HFF-Myc (cell line): ENCODE measurements at regions not wholly inside any gene's neighbourhood (a gene's known extent, or its start where the extent isn't known, plus 50 kb on each side); places are given as distances from the start of the nearest gene placed in this dataset.
"Not testable (repeated sequence)": the region's sequence is repeated elsewhere in the genome, so short reads cannot be mapped to it uniquely, and the experiment has no call there.

Experiments used
- DNase-seq: peaks from one replicate; pipeline ENCODE4 v3.0.0-alpha.2; 2011; ENCODE audit warnings: low read depth; ENCODE audit errors: extremely low read depth
- H3K4me3 ChIP-seq: replicated peaks from 2 replicates; pipeline ENCODE4 v1.5.1; 2011; ENCODE audit warnings: low read depth, mild to moderate bottlenecking, control low read depth, low read length
- CTCF ChIP-seq: IDR thresholded peaks from 2 replicates; pipeline ENCODE4 v1.5.1; 2012; ENCODE audit warnings: mild to moderate bottlenecking, low read depth, low read length, control low read depth; ENCODE audit errors: missing control alignments

GRCh38 chr2:44060990-44061389 is 65.2 kb upstream of the LRPPRC start:
- no peak for TF ChIP-seq CTCF
- no peak overlapping the region for H3K4me3 ChIP-seq
- DNase-seq, result no peak

- no peak overlapping the region for H3K4me3 ChIP-seq
- no peak for TF ChIP-seq CTCF
- no peak for DNase-seq
Observed at GRCh38 chr2:44061469-44061868, 65.7 kb upstream of the LRPPRC start.

DNA sequence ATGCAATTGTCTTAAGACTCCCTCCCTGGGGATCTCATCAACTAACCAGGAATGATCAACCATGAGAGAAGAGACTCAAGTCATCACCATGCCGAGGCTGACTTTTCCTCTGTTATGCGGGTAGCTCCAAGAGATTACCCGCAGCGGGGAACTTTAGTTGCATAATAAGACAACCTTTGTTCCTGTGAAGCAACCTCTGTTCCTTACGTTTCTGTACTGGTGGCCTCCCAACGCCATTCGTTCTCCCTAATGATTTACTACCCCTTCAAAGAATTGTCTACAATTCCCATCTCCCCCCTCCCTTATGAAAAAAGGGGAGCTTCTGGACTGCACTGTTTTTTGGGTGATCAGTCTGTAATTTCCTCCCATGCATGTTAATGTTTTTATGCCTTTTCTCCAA is 66.1 kb upstream of the LRPPRC start:
- DNase-seq, result no peak
- TF ChIP-seq CTCF, result no peak

GRCh38 chr2:44063033-44063432 is 67.2 kb upstream of the LRPPRC start:
- no peak for DNase-seq
- no peak for TF ChIP-seq CTCF
- no peak overlapping the region for H3K4me3 ChIP-seq

More for the DNA sequence above, 66.1 kb upstream of the LRPPRC start:
- no peak overlapping the region for H3K4me3 ChIP-seq

DNA sequence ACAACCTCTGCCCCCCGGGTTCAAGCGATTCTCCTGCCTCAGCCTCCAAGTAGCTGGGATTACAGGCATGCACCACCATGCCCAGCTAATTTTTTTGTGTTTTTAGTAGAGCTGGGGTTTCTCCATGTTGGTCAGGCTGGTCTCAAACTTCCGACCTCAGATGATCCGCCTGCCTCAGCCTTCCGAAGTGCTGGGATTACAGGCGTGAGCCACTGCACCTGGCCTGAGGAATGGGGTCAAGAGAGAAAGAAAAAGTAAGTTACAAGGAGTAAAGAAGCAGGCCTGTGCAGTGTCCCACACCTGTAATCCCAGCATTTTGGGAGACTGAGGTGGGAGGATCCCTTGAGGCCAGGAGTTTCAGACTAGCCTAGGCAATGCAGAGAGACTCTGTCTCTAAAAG is 68.5 kb upstream of the LRPPRC start:
- not testable (repeated sequence) for DNase-seq, H3K4me3 ChIP-seq

GRCh38 chr2:44067012-44067790 is 71.4 kb upstream of the LRPPRC start:
- DNase-seq, H3K4me3 ChIP-seq: not testable (repeated sequence)

GRCh38 chr2:44067791-44068181 is 72.0 kb upstream of the LRPPRC start:
- not testable (repeated sequence) for H3K4me3 ChIP-seq, DNase-seq

DNA sequence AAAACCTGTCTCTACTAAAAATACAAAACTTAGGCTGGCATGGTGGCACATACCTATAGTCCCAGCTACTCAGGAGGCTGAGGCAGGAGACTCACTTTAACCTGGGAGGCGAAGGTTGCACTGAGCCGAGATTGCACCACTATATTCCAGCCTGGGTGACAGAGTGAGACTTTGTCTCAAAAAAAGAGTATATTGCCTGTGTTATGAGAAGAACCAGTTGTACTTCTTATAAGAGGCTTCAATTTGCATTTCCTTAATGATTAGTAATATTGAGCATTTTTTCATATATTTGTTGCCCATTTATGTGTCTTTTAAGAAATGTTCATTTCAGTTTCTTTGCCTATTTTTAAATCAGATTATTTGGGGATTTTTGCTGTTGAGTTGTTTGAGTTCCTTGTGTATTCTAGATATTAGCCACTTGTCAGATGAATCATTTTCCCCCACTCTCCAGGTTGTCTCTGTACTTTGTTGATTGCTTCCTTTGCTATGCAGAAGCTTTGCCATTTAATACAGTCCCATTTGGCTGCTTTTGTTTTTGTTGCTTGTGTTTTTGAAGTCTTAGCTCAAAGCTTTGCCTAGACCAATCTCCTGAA is 75.8 kb upstream of the LRPPRC start:
- no peak overlapping the region for H3K4me3 ChIP-seq
- no peak for DNase-seq
- no peak for TF ChIP-seq CTCF

DNA sequence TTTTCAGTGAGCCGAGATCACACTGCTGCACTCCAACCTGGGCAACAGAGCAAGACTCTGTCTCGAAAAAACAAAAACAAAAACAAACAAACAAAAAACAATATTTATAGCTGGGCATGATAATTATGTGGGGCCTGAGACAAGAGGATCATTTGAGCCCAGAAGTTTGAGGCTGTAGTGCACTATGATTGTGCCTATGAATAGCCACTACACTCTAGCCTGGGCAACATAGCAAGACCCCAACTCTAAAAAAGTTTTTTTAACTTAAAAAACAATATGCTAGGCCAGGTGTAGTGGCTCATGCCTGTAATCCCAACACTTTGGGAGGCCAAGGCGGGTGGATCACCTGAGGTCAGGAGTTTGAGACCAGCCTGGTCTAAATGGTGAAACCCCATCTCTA is 77.9 kb upstream of the LRPPRC start:
- H3K4me3 ChIP-seq, result not testable (repeated sequence)

GRCh38 chr2:44074795-44075194 is 79.0 kb upstream of the LRPPRC start:
- not testable (repeated sequence) for DNase-seq, H3K4me3 ChIP-seq

More for the DNA sequence above, 77.9 kb upstream of the LRPPRC start:
- DNase-seq, result not testable (repeated sequence)
